ENCODE measurements at regions not wholly inside any gene's neighbourhood (a gene's known extent, or its start where the extent isn't known, plus 50 kb on each side); places are given as distances from the start of the nearest gene placed in this dataset.

DNA sequence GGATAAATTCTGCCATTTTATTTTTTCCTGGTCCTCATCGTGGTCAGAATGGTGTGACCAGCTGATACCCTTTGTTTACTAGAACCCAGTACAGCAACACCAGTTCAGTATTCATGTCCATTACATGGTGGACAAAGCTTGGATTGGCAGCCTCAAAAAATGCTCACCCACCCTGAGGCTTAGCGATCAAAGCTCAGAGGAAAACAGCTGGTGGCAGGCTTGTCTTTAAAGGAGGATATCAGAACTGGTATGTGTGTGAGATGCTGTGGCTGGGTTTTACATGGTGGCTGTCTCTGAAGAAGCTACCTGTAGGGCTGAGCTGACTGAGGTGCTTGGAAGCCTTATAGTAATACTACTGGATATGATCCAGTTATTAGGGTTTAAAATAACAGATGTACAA, 471.1 kb upstream of the MEX3C start:
- peaks cover 2 to 3% (median 3%) of the 10 kb centered on the region in 3 donors for H3K27me3 Mint-ChIP-seq (ENCODE audit: low read depth in 3 of 3)
- Histone ChIP-seq H4K20me1 (ENCODE audit: insufficient read depth, low read length) (no peaks in the 10 kb centered on the region), H3K27me3 (ENCODE audit: control insufficient read depth in 2 of 2, insufficient read depth in 2 of 2, low read length in 2 of 2) (no peaks in the 10 kb centered on the region), H3K79me2 (ENCODE audit: insufficient read depth, low read length) (no peaks in the 10 kb centered on the region), H3K9ac (ENCODE audit: insufficient read depth, low read length, poor library complexity, severe bottlenecking) (no peak overlapping the region), H3K4me2 (replicated peaks; ENCODE audit: extremely low read depth, low read length, poor library complexity, severe bottlenecking) (no peak overlapping the region), H3K9me3 (replicated peaks in 1 of 2; ENCODE audit: control insufficient read depth in 1 of 2, insufficient read depth in 1 of 2, low read length in 2 of 2) (no peaks in the 10 kb centered on the region), H3K4me1 (ENCODE audit: control insufficient read depth in 1 of 2, insufficient read depth in 2 of 2, low read length in 2 of 2) (no peaks in the 10 kb centered on the region), H2AFZ (ENCODE audit: insufficient read depth, low read depth, low read length, poor library complexity, severe bottlenecking) (no peak overlapping the region), H3K36me3 (replicated peaks in 1 of 2; ENCODE audit: control insufficient read depth in 1 of 2, insufficient read depth in 2 of 2, low read length in 2 of 2) (no peaks in the 10 kb centered on the region), H3K4me3 (replicated peaks in 1 of 3; ENCODE audit: low read depth in 2 of 3, low read length in 3 of 3) (no peak overlapping the region), H3K27ac (ENCODE audit: low read depth in 1 of 2, low read length in 2 of 2) (no peak overlapping the region)
- 56% methylated on average over 2 of the region's 2 CpGs for WGBS (ENCODE audit: insufficient coverage)
- intact Hi-C loops (cut with micrococcal nuclease) = no loop called here
- no peaks in the 10 kb centered on the region for H3K36me3 Mint-ChIP-seq
- TF ChIP-seq, protein P1, sequence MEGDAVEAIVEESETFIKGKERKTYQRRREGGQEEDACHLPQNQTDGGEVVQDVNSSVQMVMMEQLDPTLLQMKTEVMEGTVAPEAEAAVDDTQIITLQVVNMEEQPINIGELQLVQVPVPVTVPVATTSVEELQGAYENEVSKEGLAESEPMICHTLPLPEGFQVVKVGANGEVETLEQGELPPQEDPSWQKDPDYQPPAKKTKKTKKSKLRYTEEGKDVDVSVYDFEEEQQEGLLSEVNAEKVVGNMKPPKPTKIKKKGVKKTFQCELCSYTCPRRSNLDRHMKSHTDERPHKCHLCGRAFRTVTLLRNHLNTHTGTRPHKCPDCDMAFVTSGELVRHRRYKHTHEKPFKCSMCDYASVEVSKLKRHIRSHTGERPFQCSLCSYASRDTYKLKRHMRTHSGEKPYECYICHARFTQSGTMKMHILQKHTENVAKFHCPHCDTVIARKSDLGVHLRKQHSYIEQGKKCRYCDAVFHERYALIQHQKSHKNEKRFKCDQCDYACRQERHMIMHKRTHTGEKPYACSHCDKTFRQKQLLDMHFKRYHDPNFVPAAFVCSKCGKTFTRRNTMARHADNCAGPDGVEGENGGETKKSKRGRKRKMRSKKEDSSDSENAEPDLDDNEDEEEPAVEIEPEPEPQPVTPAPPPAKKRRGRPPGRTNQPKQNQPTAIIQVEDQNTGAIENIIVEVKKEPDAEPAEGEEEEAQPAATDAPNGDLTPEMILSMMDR (IDR thresholded peaks at IDR 0.05) = no peak
- H3K4me1 Mint-ChIP-seq = peaks cover 2% of the 10 kb centered on the region
- peaks cover 0 to 1% (median 0%) of the 10 kb centered on the region in 7 donors for H3K9me3 Mint-ChIP-seq
- no peak overlapping the region for H3K27ac Mint-ChIP-seq
- no peak overlapping the region for H3K4me3 Mint-ChIP-seq
- DNase-seq = no peak

DNA sequence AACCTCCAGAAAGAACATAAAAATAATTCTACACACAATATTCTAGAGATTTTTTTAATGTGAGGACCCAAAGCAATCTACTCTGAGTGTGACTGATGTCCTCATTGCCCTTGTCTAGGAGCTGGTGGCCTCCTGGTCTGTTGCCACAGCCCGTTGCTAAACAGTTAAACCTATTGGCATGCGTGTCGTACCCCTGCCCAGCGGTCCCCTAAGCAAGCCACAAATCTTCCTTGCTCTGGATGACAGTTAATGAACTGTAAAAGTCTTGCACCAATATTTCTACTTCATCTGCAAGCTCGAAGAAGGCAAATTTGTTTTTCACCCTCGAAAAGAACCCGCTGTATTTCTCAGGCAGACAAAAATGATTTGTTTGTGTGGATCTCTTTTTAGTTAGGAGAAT, 489.1 kb upstream of the MEX3C start:
- H3K4me1 Mint-ChIP-seq = no peaks in the 10 kb centered on the region

More for the DNA sequence above, 489.1 kb upstream of the MEX3C start:
- H3K4me2 ChIP-seq (replicated peaks; ENCODE audit: extremely low read depth, low read length, poor library complexity, severe bottlenecking) = no peak overlapping the region
- no peaks in the 10 kb centered on the region for H4K20me1 ChIP-seq (ENCODE audit: insufficient read depth, low read length)
- 100% methylated on average over 1 of the region's 7 CpGs for WGBS (ENCODE audit: insufficient coverage)
- TF ChIP-seq, protein P1 (IDR thresholded peaks at IDR 0.05) = no peak
- no peaks in the 10 kb centered on the region for H3K36me3 ChIP-seq (replicated peaks in 1 of 2; ENCODE audit: control insufficient read depth in 1 of 2, insufficient read depth in 2 of 2, low read length in 2 of 2)
- no peak overlapping the region for H3K9ac ChIP-seq (ENCODE audit: insufficient read depth, low read length, poor library complexity, severe bottlenecking)
- no peak overlapping the region for H3K4me3 ChIP-seq (replicated peaks in 1 of 3; ENCODE audit: low read depth in 2 of 3, low read length in 3 of 3)
- H3K79me2 ChIP-seq (ENCODE audit: insufficient read depth, low read length) = no peaks in the 10 kb centered on the region
- no peak overlapping the region for H3K27ac ChIP-seq (ENCODE audit: low read depth in 1 of 2, low read length in 2 of 2)
- H2AFZ ChIP-seq (ENCODE audit: insufficient read depth, low read depth, low read length, poor library complexity, severe bottlenecking) = no peak overlapping the region
- peaks cover 0 to 12% (median 2%) of the 10 kb centered on the region in 7 donors for H3K9me3 Mint-ChIP-seq
- no peaks in the 10 kb centered on the region for H3K36me3 Mint-ChIP-seq
- no peak overlapping the region for H3K4me3 Mint-ChIP-seq
- no peak overlapping the region for H3K27ac Mint-ChIP-seq
- peaks cover 0 to 2% (median 0%) of the 10 kb centered on the region in 3 donors for H3K27me3 Mint-ChIP-seq (ENCODE audit: low read depth in 3 of 3)
- DNase-seq = no peak
- H3K9me3 ChIP-seq (replicated peaks in 1 of 2; ENCODE audit: control insufficient read depth in 1 of 2, insufficient read depth in 1 of 2, low read length in 2 of 2) = no peaks in the 10 kb centered on the region
- intact Hi-C loops (cut with micrococcal nuclease) = no loop called here
- H3K27me3 ChIP-seq (ENCODE audit: control insufficient read depth in 2 of 2, insufficient read depth in 2 of 2, low read length in 2 of 2) = no peaks in the 10 kb centered on the region
- no peaks in the 10 kb centered on the region for H3K4me1 ChIP-seq (ENCODE audit: control insufficient read depth in 1 of 2, insufficient read depth in 2 of 2, low read length in 2 of 2)

All from CD14-positive monocyte (primary cell).